HG03175 (cell line): ENCODE measurements at regions not wholly inside any gene's neighbourhood (a gene's known extent, or its start where the extent isn't known, plus 50 kb on each side); places are given as distances from the start of the nearest gene placed in this dataset.

Experiments used
- ATAC-seq: cut with Tn5 transposase; IDR thresholded peaks from one replicate; pipeline ENCODE4 v1.9.1; 2021; ENCODE audit warnings: mild to moderate bottlenecking, moderate library complexity; ENCODE audit not compliant: unreplicated experiment

DNA sequence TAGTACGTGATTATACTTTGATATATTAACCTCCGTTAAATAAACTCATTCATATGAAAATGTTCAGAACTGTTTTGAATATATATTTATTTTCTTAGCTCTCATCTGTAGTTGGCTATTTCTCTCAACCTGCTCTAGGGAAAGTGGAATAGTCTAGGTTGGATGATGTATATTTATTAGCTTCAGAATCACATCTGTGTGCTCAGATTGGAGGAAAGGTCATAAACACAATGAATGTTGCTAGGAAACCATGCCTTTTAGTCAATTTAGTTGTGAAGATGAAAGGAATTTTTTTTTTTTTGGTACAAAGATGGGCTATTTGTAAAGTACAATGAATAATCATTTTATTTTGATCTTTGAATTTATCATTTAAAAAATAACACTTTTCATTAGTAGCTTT is 439.1 kb downstream of the FOXG1 start:
- ATAC-seq: no peak

- no peak for ATAC-seq
These were observed 449.3 kb downstream of the FOXG1 start for GRCh38 chr14:29215853-29216252.

DNA sequence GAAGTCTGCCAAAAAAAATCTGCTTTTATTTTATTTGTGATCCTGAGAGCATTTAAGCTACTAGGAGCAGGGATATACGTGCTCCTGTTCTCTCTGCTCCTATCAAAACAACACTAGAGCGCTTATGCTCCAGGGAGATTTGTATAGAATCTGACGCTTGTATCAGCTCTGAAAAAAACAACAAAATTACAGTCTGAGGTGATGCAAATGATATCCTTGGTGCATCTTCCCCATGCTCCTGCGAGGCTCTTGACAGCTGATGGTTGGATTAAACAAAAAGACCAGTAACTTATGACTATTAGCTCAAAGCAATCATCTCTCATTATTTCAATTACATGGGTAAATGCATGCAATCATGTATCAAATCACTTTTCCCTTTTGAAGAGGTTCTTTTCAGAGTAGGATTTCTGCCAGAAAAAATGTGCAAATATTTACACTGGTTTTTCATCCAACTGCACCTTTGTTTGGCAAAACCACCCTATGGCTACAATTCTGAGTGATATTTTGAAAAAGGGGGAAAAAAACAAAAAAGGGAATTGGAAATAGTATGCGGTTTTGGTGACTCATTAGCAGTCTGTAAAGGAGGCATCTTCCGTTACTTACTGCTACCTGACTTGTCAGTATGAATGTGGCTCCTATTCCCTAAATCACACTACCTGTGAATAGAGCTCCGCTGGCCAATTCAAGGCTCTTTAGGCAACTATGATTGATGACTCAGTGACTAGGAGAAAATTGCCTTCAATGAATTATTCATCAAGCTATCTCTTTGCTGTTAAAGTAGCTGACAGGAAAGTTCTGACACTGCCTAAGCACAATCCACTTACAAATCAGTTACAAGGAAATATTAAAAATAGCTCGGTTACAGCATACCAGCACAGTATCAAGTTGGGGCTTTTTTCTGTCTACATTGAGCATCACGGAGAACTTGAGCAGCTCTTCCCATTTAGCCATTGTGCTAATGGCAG is 450.0 kb downstream of the FOXG1 start:
- no peak for ATAC-seq

DNA sequence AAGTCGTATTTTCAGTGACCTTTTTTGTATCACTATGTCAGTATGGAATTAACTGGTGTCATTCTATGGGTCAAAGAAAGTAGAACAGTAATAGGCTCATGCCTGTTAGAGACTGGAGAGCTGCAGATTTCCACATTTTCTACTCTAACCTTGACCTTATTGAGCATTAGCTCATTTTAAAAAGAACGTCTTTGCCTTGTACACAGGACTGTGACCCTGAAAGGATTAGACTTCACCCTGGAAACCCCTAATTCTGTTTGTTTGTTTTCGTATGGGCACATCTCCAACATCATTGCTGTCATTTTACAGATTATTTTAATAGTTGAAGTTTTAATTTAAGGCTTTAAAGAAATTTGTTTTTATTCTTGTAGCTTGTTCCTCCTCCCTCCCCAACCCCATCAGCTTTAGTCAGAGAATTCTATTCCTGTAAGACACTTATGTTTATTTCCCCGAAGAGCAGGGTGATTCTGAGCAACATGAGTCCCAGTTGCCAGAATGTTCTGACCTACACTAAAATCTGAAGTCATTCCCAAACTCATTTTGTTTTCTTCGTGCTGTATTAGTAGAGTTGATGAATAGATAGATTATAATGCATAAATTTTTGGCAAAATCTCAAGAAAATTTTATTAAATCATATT is 451.3 kb downstream of the FOXG1 start:
- no peak for ATAC-seq

- ATAC-seq: no peak
These were observed 453.5 kb downstream of the FOXG1 start for GRCh38 chr14:29220072-29220471.

DNA sequence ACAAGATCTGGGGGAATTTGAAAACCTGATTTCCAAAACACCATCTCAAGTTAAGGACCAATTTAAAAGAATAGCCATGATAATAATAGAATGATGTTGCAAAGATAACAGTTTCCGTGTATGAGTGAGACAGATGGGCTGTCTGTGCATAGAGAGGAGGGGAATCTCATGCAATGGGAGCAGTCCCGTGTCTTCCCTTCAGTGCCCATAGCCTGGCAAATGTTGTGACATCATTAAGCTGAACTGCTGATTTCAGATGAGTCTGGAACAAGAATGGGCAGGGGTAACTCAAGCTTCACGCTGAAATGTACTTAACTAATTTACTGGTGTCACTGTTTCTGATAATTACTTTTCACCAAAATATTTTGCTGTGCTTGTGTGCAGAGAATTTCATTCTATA is 454.0 kb downstream of the FOXG1 start:
- ATAC-seq: no peak

GRCh38 chr14:29222006-29222405 is 455.4 kb downstream of the FOXG1 start:
- ATAC-seq: no peak

- ATAC-seq: no peak
These were observed 456.2 kb downstream of the FOXG1 start for GRCh38 chr14:29222671-29223268.

DNA sequence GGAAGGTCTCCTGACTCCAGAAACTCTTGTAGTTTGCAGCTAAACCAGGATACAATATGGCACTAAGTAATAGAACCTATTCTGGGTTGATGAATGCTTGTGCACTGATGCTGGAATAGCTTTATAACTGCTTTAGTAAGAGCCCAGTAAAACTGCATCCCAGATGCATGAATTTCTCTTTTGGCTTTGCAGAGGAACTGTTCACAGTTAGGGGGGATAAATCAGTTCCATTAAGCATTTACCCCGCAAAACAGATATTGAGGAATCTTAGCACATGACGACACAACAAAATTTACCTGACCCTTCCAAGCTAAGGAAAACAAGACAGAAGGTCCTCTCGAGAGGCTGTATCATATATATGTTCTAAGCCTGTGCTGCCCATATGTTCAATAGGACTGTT is 457.4 kb downstream of the FOXG1 start:
- no peak for ATAC-seq

- no peak for ATAC-seq
These were observed 461.0 kb downstream of the FOXG1 start for GRCh38 chr14:29227631-29228030.

- ATAC-seq: no peak
These were observed 465.6 kb downstream of the FOXG1 start for GRCh38 chr14:29232153-29232552.

GRCh38 chr14:29232711-29233110 is 466.1 kb downstream of the FOXG1 start:
- no peak for ATAC-seq

DNA sequence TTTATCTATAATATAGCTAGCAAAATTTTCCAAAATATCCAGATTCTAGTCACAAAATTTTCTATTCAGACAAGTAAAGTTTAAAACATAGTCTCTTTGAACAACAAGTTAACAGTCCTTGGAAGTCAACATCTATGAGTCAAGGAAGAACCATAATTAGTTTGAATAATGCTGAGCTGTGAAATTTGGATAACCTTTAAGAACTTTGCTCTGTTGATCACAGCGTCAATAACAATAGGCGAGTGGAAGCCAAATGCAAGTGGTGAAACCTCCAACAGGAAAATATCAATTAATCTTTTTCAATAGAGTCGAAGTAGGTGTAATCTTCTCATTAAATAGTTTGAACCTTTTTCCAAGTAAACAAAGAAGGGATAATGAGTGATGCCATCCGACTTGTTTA is 466.6 kb downstream of the FOXG1 start:
- ATAC-seq: no peak

- ATAC-seq: no peak
These were observed 469.4 kb downstream of the FOXG1 start for GRCh38 chr14:29235991-29236390.

DNA sequence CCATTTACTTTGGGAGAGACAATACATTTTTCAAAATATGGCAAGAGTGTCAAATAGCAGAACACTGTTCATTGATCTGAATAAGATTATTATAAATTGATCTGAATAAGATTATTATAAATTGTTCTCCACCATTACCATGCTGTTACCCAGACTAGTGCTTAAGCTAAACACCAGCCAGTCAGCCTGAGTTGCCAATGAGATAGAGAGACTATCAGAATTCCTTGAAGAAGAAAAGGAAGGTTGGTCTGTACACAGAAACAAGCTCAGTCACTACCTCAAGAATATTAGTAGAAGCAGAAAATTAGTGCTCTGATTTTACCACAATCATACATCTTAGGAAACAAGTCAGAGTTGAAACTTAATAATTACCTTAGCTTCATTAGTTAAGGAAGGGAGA is 469.8 kb downstream of the FOXG1 start:
- ATAC-seq: no peak

- ATAC-seq: no peak
These were observed 470.3 kb downstream of the FOXG1 start for GRCh38 chr14:29236848-29237247.

GRCh38 chr14:29240066-29240465 is 473.5 kb downstream of the FOXG1 start:
- ATAC-seq: no peak

GRCh38 chr14:29242755-29243754 is 476.5 kb downstream of the FOXG1 start:
- ATAC-seq: no peak

GRCh38 chr14:29255692-29256091 is 489.1 kb downstream of the FOXG1 start:
- ATAC-seq: no peak

DNA sequence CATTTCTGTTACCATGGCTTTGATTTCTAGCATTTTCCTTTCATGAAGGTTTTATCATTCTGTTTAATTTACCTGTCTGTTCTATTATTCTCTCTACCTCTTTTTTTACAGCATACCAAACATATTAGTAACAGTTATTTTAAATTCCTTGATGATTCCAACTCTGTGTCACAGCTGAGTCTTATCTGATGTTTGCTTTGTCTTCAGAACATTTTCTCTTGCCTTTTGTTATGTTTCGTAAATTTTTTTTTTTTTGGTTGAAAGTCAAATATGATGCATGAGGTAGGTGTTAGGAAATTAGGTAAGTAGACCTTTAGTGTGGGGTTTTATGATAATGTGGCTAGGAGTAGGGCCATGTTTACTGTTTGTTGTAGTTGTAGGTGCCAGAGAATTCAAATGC is 496.4 kb downstream of the FOXG1 start:
- no peak for ATAC-seq

DNA sequence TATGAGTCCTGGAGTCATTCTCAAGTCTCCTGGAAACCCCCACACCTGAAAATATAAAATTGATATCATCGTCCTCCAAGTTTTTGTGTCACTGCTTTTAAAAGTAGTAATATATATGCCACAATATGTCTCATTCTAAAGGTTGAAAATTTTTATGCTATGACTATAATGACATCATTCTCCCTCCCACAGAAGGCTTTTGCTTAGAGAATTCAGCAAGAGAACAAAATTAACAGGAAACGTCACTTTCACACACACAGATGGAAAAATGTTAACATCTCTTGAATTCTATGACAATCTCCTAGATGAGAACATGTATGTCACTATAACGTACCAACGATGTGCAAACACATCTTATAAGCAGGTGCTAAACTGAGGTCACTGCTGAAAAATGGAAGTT is 498.3 kb downstream of the FOXG1 start:
- ATAC-seq: no peak
